HEK293 (cell line): ENCODE measurements at regions not wholly inside any gene's neighbourhood (a gene's known extent, or its start where the extent isn't known, plus 50 kb on each side); places are given as distances from the start of the nearest gene placed in this dataset.

Experiments used
- TF ChIP-seq, protein P1 (sequence below): fragments of 450-650 bp; formaldehyde crosslinking; IDR thresholded peaks from 2 replicates; pipeline ENCODE4 v1.5.1; 2016; ENCODE audit warnings: missing biosample characterization, missing genetic modification characterization
- TF ChIP-seq, protein P2 (sequence below): fragments of 450-650 bp; formaldehyde crosslinking; IDR thresholded peaks from 2 replicates; pipeline ENCODE4 v1.5.1; 2016; ENCODE audit warnings: missing biosample characterization, missing genetic modification characterization

DNA sequence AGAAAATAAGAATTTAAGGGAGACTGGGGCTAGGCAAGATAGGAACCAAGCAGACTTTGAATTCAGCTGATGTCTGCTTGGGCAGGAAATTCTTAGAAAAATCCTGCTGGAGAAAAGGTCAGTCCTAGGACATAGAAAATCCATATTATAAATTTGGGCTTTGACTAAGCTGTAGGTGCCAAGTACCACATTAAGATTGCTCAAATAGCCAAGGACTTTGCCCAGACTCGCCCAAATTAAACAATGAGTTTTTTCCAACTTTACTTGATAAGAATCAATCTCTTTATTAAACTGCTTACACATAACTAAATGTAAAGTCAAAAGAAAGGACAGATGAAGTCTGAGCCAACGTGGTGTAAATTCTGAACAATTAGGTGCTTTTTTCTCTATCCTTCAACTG, 95.4 kb downstream of the FUNDC1 start:
- TF ChIP-seq, protein P1, sequence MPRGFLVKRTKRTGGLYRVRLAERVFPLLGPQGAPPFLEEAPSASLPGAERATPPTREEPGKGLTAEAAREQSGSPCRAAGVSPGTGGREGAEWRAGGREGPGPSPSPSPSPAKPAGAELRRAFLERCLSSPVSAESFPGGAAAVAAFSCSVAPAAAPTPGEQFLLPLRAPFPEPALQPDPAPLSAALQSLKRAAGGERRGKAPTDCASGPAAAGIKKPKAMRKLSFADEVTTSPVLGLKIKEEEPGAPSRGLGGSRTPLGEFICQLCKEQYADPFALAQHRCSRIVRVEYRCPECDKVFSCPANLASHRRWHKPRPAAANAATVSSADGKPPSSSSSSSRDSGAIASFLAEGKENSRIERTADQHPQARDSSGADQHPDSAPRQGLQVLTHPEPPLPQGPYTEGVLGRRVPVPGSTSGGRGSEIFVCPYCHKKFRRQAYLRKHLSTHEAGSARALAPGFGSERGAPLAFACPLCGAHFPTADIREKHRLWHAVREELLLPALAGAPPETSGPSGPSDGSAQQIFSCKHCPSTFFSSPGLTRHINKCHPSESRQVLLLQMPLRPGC (tag by site-specific recombination), result no peak
- TF ChIP-seq, protein P2, sequence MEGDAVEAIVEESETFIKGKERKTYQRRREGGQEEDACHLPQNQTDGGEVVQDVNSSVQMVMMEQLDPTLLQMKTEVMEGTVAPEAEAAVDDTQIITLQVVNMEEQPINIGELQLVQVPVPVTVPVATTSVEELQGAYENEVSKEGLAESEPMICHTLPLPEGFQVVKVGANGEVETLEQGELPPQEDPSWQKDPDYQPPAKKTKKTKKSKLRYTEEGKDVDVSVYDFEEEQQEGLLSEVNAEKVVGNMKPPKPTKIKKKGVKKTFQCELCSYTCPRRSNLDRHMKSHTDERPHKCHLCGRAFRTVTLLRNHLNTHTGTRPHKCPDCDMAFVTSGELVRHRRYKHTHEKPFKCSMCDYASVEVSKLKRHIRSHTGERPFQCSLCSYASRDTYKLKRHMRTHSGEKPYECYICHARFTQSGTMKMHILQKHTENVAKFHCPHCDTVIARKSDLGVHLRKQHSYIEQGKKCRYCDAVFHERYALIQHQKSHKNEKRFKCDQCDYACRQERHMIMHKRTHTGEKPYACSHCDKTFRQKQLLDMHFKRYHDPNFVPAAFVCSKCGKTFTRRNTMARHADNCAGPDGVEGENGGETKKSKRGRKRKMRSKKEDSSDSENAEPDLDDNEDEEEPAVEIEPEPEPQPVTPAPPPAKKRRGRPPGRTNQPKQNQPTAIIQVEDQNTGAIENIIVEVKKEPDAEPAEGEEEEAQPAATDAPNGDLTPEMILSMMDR (tag by site-specific recombination), result no peak
